Neural crest cell (in vitro differentiated cells): ENCODE measurements at regions not wholly inside any gene's neighbourhood (a gene's known extent, or its start where the extent isn't known, plus 50 kb on each side); places are given as distances from the start of the nearest gene placed in this dataset.

Experiments used
- DNase-seq: peaks from one replicate; pipeline ENCODE4 v3.0.0; 2021; ENCODE audit warnings: low read depth, mixed read lengths, low spot score
- H3K27ac Mint-ChIP-seq: one replicate; pipeline ENCODE4 v1.8.0; 2021; ENCODE audit warnings: mild to moderate bottlenecking, mixed read lengths; ENCODE audit not compliant: unreplicated experiment
- H3K27me3 Mint-ChIP-seq: 2 replicates; pipeline ENCODE4 v1.8.0; 2021; ENCODE audit warnings: low read depth, mild to moderate bottlenecking, mixed read lengths
- H3K36me3 Mint-ChIP-seq: 2 replicates; pipeline ENCODE4 v1.8.0; 2021; ENCODE audit warnings: low read depth, mild to moderate bottlenecking, mixed read lengths
- H3K4me1 Mint-ChIP-seq: 2 replicates; pipeline ENCODE4 v1.8.0; 2021; ENCODE audit warnings: mixed read lengths
- H3K4me3 Mint-ChIP-seq: one replicate; pipeline ENCODE4 v1.8.0; 2021; ENCODE audit warnings: mild to moderate bottlenecking, mixed read lengths
- H3K9me3 Mint-ChIP-seq: 2 replicates; pipeline ENCODE4 v1.8.0; 2021; ENCODE audit warnings: mixed read lengths
- TF ChIP-seq, protein P1 (sequence below): fragments of 200-600 bp; sonication (generic); conservative IDR thresholded peaks from 2 replicates; pipeline ENCODE4 v1.5.0; 2021; ENCODE audit warnings: antibody characterized with exemption, mild to moderate bottlenecking

- Mint-ChIP-seq H3K4me3 (no peak overlapping the region), H3K36me3 (peaks cover 2% of the 10 kb centered on the region), H3K27me3 (no peaks in the 10 kb centered on the region), H3K4me1 (no peaks in the 10 kb centered on the region), H3K27ac (peak overlapping the region; percentile 43), H3K9me3 (peaks cover 9% of the 10 kb centered on the region)
- TF ChIP-seq, protein P1, sequence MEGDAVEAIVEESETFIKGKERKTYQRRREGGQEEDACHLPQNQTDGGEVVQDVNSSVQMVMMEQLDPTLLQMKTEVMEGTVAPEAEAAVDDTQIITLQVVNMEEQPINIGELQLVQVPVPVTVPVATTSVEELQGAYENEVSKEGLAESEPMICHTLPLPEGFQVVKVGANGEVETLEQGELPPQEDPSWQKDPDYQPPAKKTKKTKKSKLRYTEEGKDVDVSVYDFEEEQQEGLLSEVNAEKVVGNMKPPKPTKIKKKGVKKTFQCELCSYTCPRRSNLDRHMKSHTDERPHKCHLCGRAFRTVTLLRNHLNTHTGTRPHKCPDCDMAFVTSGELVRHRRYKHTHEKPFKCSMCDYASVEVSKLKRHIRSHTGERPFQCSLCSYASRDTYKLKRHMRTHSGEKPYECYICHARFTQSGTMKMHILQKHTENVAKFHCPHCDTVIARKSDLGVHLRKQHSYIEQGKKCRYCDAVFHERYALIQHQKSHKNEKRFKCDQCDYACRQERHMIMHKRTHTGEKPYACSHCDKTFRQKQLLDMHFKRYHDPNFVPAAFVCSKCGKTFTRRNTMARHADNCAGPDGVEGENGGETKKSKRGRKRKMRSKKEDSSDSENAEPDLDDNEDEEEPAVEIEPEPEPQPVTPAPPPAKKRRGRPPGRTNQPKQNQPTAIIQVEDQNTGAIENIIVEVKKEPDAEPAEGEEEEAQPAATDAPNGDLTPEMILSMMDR: no peak
- DNase-seq: no peak
Observed at GRCh38 chr6:80622641-80623040, 516.2 kb downstream of the BCKDHB start.

GRCh38 chr6:80618953-80619352, 512.5 kb downstream of the BCKDHB start:
- H3K27me3 Mint-ChIP-seq: no peaks in the 10 kb centered on the region
- TF ChIP-seq, protein P1: no peak

DNA sequence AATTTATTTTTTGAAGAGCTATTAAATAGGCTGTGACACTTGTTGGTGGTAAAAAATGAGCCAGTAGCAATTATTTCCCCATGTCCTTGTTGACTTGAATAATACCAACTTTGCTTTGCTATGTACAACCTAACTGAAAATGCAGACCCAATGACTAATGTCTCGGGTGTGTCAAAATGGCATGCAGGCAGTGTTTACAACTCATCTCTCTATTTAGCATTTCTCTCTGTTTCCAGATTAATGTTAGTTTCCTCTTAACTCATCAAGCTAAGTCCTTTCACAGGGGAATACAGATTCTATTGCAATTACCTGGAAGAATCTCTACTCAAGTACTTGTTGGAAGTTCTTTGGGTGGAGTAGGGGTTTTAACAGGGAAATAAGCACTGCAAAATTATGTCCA, 504.4 kb downstream of the BCKDHB start:
- TF ChIP-seq, protein P1: no peak
- no peak overlapping the region for H3K27ac Mint-ChIP-seq
- H3K36me3 Mint-ChIP-seq: peaks cover 8% of the 10 kb centered on the region
- DNase-seq: no peak
- H3K4me1 Mint-ChIP-seq: no peaks in the 10 kb centered on the region
- H3K9me3 Mint-ChIP-seq: peaks cover 8% of the 10 kb centered on the region
- H3K27me3 Mint-ChIP-seq: no peaks in the 10 kb centered on the region
- H3K4me3 Mint-ChIP-seq: no peak overlapping the region

More at GRCh38 chr6:80618953-80619352, 512.5 kb downstream of the BCKDHB start:
- Mint-ChIP-seq H3K36me3 (peaks cover 5% of the 10 kb centered on the region), H3K4me3 (no peak overlapping the region), H3K27ac (no peak overlapping the region), H3K4me1 (no peaks in the 10 kb centered on the region), H3K9me3 (peaks cover 13% of the 10 kb centered on the region)
- no peak for DNase-seq

DNA sequence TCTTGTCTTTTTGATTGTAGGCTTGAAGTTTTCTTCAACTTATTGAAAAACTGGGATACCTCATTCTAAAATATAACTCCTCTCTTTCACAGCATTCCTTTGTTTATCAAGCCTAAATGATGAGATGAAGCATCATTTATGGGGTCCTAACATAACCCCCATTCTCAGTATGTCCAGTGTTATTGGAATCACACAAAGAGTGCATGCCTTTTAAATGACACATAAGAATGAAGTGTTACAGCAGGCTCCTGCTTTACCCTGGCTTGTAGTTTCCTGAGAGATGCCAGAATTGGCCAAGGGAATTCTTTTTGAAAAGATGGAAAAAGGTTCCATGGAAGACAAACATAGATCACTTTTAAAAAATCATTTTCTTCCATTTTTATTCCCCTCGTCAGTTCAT, 502.4 kb downstream of the BCKDHB start:
- Mint-ChIP-seq H3K27ac (no peak overlapping the region), H3K4me3 (no peak overlapping the region), H3K9me3 (peaks cover 3% of the 10 kb centered on the region), H3K4me1 (no peaks in the 10 kb centered on the region), H3K36me3 (peaks cover 3% of the 10 kb centered on the region), H3K27me3 (no peaks in the 10 kb centered on the region)
- no peak for DNase-seq
- TF ChIP-seq, protein P1: no peak

- no peaks in the 10 kb centered on the region for H3K27me3 Mint-ChIP-seq
- no peak overlapping the region for H3K27ac Mint-ChIP-seq
- H3K36me3 Mint-ChIP-seq: no peaks in the 10 kb centered on the region
- no peak overlapping the region for H3K4me3 Mint-ChIP-seq
- no peaks in the 10 kb centered on the region for H3K9me3 Mint-ChIP-seq
- DNase-seq: no peak
- TF ChIP-seq, protein P1: no peak
- H3K4me1 Mint-ChIP-seq: no peaks in the 10 kb centered on the region
Observed at GRCh38 chr6:80607811-80608391, 501.4 kb downstream of the BCKDHB start.
